ENCODE measurements at regions not wholly inside any gene's neighbourhood (a gene's known extent, or its start where the extent isn't known, plus 50 kb on each side); places are given as distances from the start of the nearest gene placed in this dataset.

DNA sequence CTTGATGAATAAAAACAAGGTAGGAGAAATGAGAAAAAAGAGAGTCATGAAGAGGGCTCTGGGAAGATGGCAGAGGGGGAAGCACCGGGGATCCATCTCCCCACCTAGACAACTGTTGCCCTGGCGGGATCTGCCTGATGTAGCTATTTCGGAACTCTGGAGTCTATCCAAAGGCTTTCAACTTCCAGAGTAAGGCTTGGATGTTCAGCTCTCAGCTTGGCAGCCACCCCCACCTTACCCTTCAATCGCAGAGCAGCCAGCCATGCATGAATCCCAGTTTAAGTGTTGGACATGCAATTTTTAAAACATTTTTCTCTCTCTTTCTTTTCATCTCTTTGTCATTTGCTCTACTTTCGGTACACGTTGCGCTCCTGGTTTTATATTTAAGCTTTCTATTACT is 275.9 kb upstream of the EXOC2 start:
- TF ChIP-seq Cebpa-rat (IDR thresholded peaks at IDR 0.05), result no peak
- no peaks in the 10 kb centered on the region for H4K20me1 ChIP-seq
- no peak overlapping the region for H3K4me3 ChIP-seq
- H3K4me1 ChIP-seq, result peaks cover 13% of the 10 kb centered on the region
- H3K4me2 ChIP-seq, result no peak overlapping the region
- H3K27ac ChIP-seq, result no peak overlapping the region
- H3K27me3 ChIP-seq, result no peaks in the 10 kb centered on the region
- no peak overlapping the region for H3K9ac ChIP-seq
- no peaks in the 10 kb centered on the region for H3K36me3 ChIP-seq
- H3K9me3 ChIP-seq, result peaks cover 13% of the 10 kb centered on the region

DNA sequence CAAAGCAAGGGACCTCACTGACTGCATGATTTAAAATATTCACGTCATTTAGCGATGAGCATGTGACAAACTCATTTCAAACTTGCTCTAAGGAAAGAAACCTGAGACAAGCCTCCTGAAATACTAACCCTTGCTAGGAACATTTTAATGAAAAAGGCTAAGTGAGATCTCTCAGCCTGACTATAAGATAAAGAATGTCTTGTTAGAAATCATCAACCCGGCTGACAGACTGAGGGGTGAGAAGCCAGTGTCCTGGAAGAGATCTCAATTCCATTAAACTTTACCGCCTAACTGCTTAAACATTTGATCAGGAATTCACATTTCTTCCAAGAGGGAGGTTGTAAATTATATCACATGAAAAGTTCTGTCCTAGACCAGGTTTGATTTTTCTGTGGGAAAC is 274.8 kb upstream of the EXOC2 start:
- H3K27ac ChIP-seq, result no peak overlapping the region

DNA sequence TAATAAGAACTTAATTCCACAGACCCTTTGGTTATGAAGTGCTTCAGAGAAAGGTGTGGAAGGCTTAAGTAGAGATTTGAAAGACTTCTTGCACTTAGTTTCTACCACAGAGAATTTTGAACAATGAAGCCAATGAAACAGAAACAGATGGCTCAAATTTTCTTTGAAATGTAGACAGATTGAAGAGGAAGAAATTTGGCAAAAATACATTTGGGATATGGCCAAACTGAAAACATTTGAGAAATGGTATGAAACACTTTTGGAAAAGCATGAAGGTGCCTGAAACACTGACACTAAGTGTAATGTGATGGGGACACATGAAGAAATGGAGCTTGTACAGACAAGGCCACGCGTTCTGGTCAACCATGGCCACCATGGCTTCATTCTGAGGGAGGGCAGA is 272.4 kb upstream of the EXOC2 start:
- H3K27me3 ChIP-seq, result no peaks in the 10 kb centered on the region
- no peak overlapping the region for H3K9ac ChIP-seq
- TF ChIP-seq Cebpa-rat (IDR thresholded peaks at IDR 0.05), result no peak
- H3K36me3 ChIP-seq, result no peaks in the 10 kb centered on the region
- H4K20me1 ChIP-seq, result no peaks in the 10 kb centered on the region
- no peaks in the 10 kb centered on the region for H3K4me1 ChIP-seq
- H3K27ac ChIP-seq, result no peak overlapping the region
- peaks cover 12% of the 10 kb centered on the region for H3K9me3 ChIP-seq
- no peak overlapping the region for H3K4me2 ChIP-seq
- H3K4me3 ChIP-seq, result no peak overlapping the region

More for the DNA sequence above, 274.8 kb upstream of the EXOC2 start:
- no peak overlapping the region for H3K4me2 ChIP-seq
- H3K4me3 ChIP-seq, result no peak overlapping the region
- H3K4me1 ChIP-seq, result peaks cover 11% of the 10 kb centered on the region
- H4K20me1 ChIP-seq, result no peaks in the 10 kb centered on the region
- H3K9ac ChIP-seq, result no peak overlapping the region
- no peaks in the 10 kb centered on the region for H3K36me3 ChIP-seq
- H3K9me3 ChIP-seq, result peaks cover 13% of the 10 kb centered on the region
- no peak for TF ChIP-seq Cebpa-rat (IDR thresholded peaks at IDR 0.05)
- H3K27me3 ChIP-seq, result no peaks in the 10 kb centered on the region

DNA sequence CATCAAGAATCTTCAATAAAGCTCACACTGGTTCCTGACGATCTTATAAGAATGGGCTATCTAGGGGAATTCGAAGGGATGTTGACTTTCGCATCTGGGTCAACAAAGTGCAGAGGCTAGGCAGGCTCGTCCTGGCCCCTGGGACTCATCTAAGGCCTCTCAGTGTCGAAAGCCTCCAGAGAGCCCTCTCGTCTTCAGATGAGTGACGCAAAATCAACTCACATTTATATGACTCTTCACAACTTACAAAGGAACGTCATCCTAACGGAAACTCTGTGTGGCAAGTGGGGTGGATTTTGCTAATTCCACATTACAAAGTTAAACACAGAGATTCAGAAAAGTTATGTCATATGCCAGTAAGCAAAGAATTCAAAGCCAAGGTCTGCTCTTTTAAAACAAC is 270.5 kb upstream of the EXOC2 start:
- H3K4me3 ChIP-seq, result no peak overlapping the region
- no peaks in the 10 kb centered on the region for H3K4me1 ChIP-seq
- no peak overlapping the region for H3K9ac ChIP-seq
- no peaks in the 10 kb centered on the region for H3K27me3 ChIP-seq
- no peaks in the 10 kb centered on the region for H4K20me1 ChIP-seq
- H3K27ac ChIP-seq, result no peak overlapping the region
- no peak overlapping the region; the same call in 1 of the 2 replicates for H3K4me2 ChIP-seq
- TF ChIP-seq Cebpa-rat (IDR thresholded peaks at IDR 0.05), result no peak
- no peaks in the 10 kb centered on the region for H3K9me3 ChIP-seq
- H3K36me3 ChIP-seq, result no peaks in the 10 kb centered on the region

DNA sequence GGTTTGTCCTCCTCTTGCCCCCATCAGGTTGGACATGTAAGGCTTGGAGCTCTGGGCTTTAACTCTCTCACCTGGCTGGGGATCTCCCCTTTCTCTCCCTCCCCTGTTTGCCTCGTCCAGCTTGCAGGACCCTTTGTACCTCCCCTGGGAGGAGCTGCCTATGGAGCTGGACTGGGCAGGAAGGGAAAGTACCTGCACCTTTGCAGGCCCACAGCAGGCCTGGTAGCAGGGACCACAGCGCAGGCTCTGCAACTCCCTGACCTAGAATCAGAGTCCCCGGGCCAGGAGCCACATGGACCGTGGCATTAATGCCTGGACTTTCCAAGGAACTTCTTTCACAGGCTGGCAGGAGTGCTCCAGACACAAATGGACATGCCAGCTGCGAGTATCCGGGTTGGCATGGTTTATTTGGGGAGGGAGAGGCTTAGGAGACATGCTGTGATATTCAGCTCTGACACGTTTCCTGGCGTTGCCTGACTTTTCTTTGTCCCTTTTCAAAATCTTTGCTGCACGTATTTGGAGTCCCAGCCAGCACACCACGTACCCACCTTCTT is 268.5 kb upstream of the EXOC2 start:
- Histone ChIP-seq H3K27ac (no peak overlapping the region), H3K9me3 (no peaks in the 10 kb centered on the region), H4K20me1 (no peaks in the 10 kb centered on the region), H3K4me1 (no peaks in the 10 kb centered on the region), H3K4me3 (no peak overlapping the region), H3K36me3 (no peaks in the 10 kb centered on the region), H3K4me2 (no peak overlapping the region), H3K9ac (no peak overlapping the region), H3K27me3 (no peaks in the 10 kb centered on the region)
- TF ChIP-seq Cebpa-rat (IDR thresholded peaks at IDR 0.05), result no peak

DNA sequence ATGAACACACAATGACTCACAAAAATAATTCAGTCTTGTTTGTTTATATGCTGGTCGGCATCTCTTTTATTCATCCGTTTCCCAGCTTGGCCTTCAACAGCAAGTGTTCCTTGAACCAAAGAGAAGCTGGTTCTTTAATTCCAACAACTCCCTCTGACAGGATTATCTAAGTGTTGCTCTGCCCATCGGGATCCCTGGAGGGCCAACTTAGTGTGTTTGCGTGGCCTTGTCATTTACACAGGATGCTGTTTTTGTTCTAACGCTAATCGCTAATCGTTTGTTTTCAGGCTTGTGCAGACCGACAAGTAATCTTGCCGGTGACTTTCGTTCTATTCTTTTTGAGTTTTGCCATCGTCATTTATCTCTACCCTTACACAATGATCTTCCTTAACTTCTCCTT is 267.4 kb upstream of the EXOC2 start:
- Histone ChIP-seq H4K20me1 (no peaks in the 10 kb centered on the region), H3K4me1 (no peaks in the 10 kb centered on the region), H3K4me3 (no peak overlapping the region), H3K27ac (no peak overlapping the region), H3K36me3 (no peaks in the 10 kb centered on the region), H3K27me3 (no peaks in the 10 kb centered on the region), H3K4me2 (no peak overlapping the region), H3K9ac (no peak overlapping the region), H3K9me3 (no peaks in the 10 kb centered on the region)
- TF ChIP-seq Cebpa-rat (IDR thresholded peaks at IDR 0.05), result no peak

DNA sequence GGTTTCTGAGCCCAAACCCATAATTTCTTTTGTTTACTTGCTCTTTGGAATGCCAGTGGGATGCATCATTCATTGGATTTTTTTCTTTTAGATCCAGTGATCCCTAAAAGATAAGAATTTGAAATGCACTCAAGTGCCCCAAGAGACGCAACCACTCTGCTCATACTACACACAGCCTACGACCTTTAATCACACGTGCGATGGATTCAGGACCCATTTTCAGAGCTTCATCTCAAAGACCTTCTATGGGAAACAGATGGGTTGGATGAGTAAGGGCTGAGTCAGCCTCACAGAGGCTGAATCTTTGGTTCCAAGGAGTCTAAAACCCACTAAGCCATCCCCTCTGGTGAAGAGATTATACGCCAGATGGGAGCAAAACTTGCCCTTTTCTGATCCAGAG is 265.5 kb upstream of the EXOC2 start:
- Histone ChIP-seq H3K9me3 (no peaks in the 10 kb centered on the region), H3K4me3 (no peak overlapping the region), H3K27ac (no peak overlapping the region), H4K20me1 (no peaks in the 10 kb centered on the region), H3K4me2 (no peak overlapping the region), H3K9ac (no peak overlapping the region), H3K27me3 (no peaks in the 10 kb centered on the region), H3K4me1 (0 out of 2 replicates have a peak, but pooled peaks cover 4% of the 10 kb centered on the region), H3K36me3 (no peaks in the 10 kb centered on the region)
- no peak for TF ChIP-seq Cebpa-rat (IDR thresholded peaks at IDR 0.05)

DNA sequence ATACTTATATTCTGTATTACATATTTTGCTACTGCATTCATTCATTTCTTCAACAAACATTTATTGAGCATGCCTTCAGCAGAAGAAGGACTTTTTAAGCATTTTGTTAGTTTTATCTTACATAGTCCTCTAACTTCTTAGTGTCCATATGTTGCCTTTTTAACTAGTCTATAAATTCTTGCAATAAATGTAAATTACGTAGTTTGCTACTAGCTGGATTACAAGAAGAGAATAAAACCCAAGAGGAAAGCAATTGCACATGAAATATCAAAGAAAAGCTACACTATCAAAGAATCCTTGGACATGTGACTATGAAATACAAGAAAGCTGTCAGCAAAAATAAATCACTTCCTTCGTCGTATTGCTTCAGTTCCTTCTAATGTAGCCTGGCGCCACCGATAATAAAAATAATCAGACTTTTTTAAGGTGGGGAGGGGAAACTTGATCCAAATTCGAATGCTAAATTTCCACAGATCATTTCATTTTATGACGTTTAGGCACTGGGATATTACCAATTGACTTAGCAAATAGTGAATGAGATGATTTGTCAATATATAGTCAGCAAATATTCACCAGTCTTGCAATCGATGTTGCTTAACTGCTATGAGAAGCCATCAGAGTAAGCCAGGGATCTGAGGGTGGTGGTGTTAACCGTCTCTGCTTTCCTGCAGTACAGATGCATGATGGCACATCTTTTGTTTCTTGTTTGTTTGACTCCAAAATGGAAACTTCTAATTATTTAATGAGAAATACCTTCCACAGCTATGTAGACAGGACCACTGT is 258.7 kb upstream of the EXOC2 start:
- TF ChIP-seq Cebpa-rat (IDR thresholded peaks at IDR 0.05), result no peak
- H3K27ac ChIP-seq, result no peak overlapping the region
- H3K27me3 ChIP-seq, result no peaks in the 10 kb centered on the region
- no peaks in the 10 kb centered on the region for H3K36me3 ChIP-seq
- no peak overlapping the region for H3K4me2 ChIP-seq
- H3K4me1 ChIP-seq, result peaks cover 11% of the 10 kb centered on the region
- no peaks in the 10 kb centered on the region for H4K20me1 ChIP-seq
- H3K9ac ChIP-seq, result no peak overlapping the region
- H3K4me3 ChIP-seq, result no peak overlapping the region
- H3K9me3 ChIP-seq, result no peaks in the 10 kb centered on the region

DNA sequence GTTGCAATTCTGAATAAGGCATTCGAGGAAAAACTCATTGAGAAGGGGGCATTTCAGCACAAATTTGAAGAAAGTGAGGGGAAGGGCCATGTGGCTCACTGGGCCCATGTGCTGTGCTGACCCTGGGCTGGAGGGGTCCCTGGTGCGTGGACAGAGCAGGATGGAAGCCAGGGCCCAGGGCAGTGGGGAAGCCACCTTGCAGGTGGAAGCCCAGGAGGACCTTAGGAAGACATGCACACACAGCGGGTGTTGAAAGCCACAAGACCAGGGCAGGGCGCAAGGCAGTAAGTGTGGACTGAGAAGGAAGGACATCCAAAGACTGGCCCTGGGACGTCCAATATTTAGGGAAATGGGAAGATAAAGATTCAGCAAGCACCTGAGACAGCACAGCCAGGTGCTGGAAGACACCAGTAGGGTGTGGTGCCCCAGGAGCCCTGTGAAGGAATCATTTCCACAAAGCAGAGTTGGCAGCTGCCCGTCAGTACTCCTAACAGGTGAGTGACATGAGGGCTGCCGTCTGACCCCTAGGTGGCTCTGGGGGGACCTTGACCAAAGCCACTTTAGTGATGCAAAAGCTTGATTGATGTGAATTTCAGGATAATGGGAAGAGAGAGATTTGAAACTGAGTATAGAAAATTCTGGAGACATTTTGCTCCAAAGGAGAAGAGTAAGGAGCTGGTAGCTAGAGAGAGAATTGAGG is 254.4 kb upstream of the EXOC2 start:
- H3K4me2 ChIP-seq, result no peak overlapping the region
- TF ChIP-seq Cebpa-rat (IDR thresholded peaks at IDR 0.05), result no peak
- no peaks in the 10 kb centered on the region for H3K9me3 ChIP-seq
- H4K20me1 ChIP-seq, result no peaks in the 10 kb centered on the region
- no peak overlapping the region for H3K27ac ChIP-seq
- no peaks in the 10 kb centered on the region for H3K36me3 ChIP-seq
- no peak overlapping the region for H3K4me3 ChIP-seq
- H3K27me3 ChIP-seq, result no peaks in the 10 kb centered on the region
- no peak overlapping the region for H3K9ac ChIP-seq
- H3K4me1 ChIP-seq, result peaks cover 26% of the 10 kb centered on the region

DNA sequence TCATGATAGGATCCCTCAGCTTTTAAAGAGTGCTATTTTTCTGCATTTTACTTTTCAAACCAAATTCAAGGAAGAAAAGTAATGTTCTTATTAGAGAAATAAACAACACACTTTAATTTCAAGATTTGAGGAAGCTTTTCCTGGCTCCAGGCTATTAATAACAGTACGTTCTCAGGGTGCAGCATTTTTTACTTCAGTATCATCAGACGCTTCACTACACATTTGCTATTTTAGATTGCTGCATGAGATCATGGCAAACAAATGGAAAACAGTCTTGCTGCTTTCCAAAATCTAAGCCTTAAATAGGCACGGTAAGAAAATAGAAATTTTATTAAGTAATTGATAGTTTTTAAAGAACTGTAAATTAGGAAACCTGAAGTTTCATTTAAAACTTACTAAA is 253.6 kb upstream of the EXOC2 start:
- Histone ChIP-seq H3K4me1 (peaks cover 26% of the 10 kb centered on the region), H4K20me1 (no peaks in the 10 kb centered on the region), H3K9ac (no peak overlapping the region), H3K36me3 (no peaks in the 10 kb centered on the region), H3K27ac (no peak overlapping the region), H3K4me3 (no peak overlapping the region), H3K4me2 (peak overlapping the region; percentile 26), H3K27me3 (no peaks in the 10 kb centered on the region), H3K9me3 (no peaks in the 10 kb centered on the region)
- TF ChIP-seq Cebpa-rat (IDR thresholded peaks at IDR 0.05), result no peak

Data from BLaER1 (cell line).